Osteoblast (primary cell): ENCODE measurements at regions not wholly inside any gene's neighbourhood (a gene's known extent, or its start where the extent isn't known, plus 50 kb on each side); places are given as distances from the start of the nearest gene placed in this dataset.

Experiments
- DNase-seq: peaks from one replicate; pipeline ENCODE4 v3.0.0; 2011; ENCODE audit warnings: low spot score, mixed read lengths; ENCODE audit not compliant: insufficient read length; ENCODE audit errors: missing footprints
- H2AFZ ChIP-seq: 2 replicates; pipeline ENCODE4 v1.6.0; 2011; ENCODE audit warnings: mild to moderate bottlenecking, low read length
- H3K27ac ChIP-seq: 2 replicates; pipeline ENCODE4 v1.5.1; 2011; ENCODE audit warnings: mild to moderate bottlenecking, low read depth, low read length, moderate library complexity
- H3K27me3 ChIP-seq: 2 replicates; pipeline ENCODE4 v1.6.0; 2012; ENCODE audit warnings: mild to moderate bottlenecking, control low read depth, inconsistent platforms, low read length, moderate library complexity; ENCODE audit not compliant: insufficient read depth
- H3K36me3 ChIP-seq: 2 replicates; pipeline ENCODE4 v1.5.1; 2011; ENCODE audit warnings: mild to moderate bottlenecking, low read length, control low read depth, moderate library complexity; ENCODE audit not compliant: insufficient read depth
- H3K4me1 ChIP-seq: 2 replicates; pipeline ENCODE4 v1.5.1; 2011; ENCODE audit warnings: mild to moderate bottlenecking, low read length, control low read depth, moderate library complexity; ENCODE audit not compliant: insufficient read depth
- H3K4me2 ChIP-seq: 2 replicates; pipeline ENCODE4 v1.6.0; 2011; ENCODE audit warnings: mild to moderate bottlenecking, low read length; ENCODE audit not compliant: insufficient read depth
- H3K4me3 ChIP-seq: fragments of 200-600 bp; sonication (generic); 3 replicates; pipeline ENCODE4 v1.5.1; 2012; ENCODE audit warnings: mild to moderate bottlenecking, low read length, inconsistent platforms; ENCODE audit not compliant: insufficient read depth
- H3K79me2 ChIP-seq: 2 replicates; pipeline ENCODE4 v1.6.0; 2012; ENCODE audit warnings: mild to moderate bottlenecking, low read length, control low read depth, inconsistent platforms; ENCODE audit not compliant: insufficient read depth
- H3K9me3 ChIP-seq: 2 replicates; pipeline ENCODE4 v1.5.1; 2011; ENCODE audit warnings: low read depth, low read length, control low read depth
- H4K20me1 ChIP-seq: 2 replicates; pipeline ENCODE4 v1.6.0; 2012; ENCODE audit warnings: mild to moderate bottlenecking, low read length, control low read depth; ENCODE audit not compliant: insufficient read depth
- TF ChIP-seq, protein P1 (sequence below): IDR thresholded peaks from 2 replicates; pipeline ENCODE4 v1.5.1; 2011; ENCODE audit warnings: mild to moderate bottlenecking, low read depth, low read length, moderate library complexity; ENCODE audit errors: extremely low read depth

DNA sequence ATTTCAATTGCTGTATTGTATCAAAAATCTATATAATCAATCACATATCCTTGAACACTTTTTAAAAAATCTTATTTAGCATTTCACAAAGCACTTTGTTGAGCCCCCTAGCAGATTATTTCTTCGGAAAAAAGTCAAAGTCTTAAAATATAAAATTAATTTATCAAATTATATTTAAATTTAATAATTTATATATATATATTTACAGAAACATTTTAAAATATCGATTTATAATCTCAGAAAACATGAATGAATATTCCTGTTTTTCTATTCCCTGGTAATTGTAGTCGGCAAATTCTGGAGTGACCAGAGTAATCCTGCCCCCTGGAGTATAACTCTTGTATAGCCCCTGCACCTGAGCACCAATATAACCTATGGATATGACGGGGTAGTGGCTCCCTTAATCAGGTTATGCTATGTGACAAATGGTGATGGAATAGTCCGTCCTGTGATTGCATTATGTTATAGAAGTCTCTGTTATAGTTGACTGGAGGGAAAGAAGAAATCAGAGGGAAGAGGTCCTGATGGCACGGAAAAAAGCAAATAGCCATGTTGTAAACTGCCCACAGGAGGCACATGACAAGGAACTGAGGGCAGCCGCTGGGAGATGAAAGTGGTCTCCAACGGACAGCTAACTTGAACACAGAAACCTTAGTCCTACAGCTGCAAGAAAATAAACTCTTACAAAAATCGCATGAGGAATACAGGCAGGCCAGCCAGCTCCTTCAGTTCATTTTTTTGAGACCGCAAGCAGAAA is 1092.3 kb downstream of the ARAP2 start:
- no peaks in the 10 kb centered on the region for H3K79me2 ChIP-seq
- H3K4me2 ChIP-seq, result no peak overlapping the region
- no peaks in the 10 kb centered on the region for H3K36me3 ChIP-seq
- no peaks in the 10 kb centered on the region for H3K9me3 ChIP-seq
- no peaks in the 10 kb centered on the region for H4K20me1 ChIP-seq
- H3K27me3 ChIP-seq, result no peaks in the 10 kb centered on the region
- no peak overlapping the region for H3K27ac ChIP-seq
- no peak overlapping the region for H3K4me3 ChIP-seq
- no peaks in the 10 kb centered on the region for H3K4me1 ChIP-seq
- TF ChIP-seq, protein P1, sequence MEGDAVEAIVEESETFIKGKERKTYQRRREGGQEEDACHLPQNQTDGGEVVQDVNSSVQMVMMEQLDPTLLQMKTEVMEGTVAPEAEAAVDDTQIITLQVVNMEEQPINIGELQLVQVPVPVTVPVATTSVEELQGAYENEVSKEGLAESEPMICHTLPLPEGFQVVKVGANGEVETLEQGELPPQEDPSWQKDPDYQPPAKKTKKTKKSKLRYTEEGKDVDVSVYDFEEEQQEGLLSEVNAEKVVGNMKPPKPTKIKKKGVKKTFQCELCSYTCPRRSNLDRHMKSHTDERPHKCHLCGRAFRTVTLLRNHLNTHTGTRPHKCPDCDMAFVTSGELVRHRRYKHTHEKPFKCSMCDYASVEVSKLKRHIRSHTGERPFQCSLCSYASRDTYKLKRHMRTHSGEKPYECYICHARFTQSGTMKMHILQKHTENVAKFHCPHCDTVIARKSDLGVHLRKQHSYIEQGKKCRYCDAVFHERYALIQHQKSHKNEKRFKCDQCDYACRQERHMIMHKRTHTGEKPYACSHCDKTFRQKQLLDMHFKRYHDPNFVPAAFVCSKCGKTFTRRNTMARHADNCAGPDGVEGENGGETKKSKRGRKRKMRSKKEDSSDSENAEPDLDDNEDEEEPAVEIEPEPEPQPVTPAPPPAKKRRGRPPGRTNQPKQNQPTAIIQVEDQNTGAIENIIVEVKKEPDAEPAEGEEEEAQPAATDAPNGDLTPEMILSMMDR, result no peak
- no peak for DNase-seq
- no peak overlapping the region for H2AFZ ChIP-seq

DNA sequence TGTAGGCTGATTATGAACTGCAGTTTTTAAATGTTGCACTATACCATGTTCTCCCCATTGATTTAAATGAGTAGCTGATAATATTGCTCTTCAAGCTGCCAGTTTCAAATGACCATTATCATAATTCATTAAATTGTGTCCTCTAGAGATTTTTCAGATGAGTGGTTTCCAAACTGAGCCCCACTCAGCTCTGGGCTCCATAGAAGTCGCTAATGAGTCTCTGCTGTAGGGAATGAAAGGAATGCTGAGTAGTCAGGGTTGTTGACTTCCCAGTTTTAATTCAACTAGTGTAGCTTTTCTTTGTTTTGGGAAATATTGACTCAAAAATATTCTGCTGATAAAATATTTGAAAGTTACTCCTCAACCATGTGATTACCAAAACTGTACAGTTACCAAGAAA is 1081.1 kb downstream of the ARAP2 start:
- TF ChIP-seq, protein P1, result no peak
- H3K79me2 ChIP-seq, result no peaks in the 10 kb centered on the region

DNA sequence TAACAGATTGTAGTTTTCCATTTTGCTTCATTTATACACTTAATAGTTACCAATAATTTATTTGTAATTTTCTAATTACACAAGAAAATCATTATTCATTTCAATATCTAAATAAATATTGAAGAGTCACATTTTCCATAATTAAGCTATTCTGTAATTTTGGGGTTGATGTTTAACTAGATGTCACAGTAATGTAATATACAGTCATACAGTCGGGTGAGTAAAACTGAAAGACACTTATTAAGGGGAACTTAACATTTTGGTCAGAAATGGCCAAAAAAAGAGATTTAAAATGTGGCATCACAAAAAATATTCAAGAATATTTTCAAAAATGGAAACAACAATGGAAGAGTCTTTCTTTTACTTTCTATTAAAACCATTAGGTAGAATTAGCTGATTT is 1080.3 kb downstream of the ARAP2 start:
- Histone ChIP-seq H3K4me3 (no peak overlapping the region), H3K79me2 (no peaks in the 10 kb centered on the region), H3K27me3 (no peaks in the 10 kb centered on the region), H3K4me1 (no peaks in the 10 kb centered on the region), H4K20me1 (no peaks in the 10 kb centered on the region), H3K27ac (no peak overlapping the region), H3K9me3 (no peaks in the 10 kb centered on the region), H3K4me2 (no peak overlapping the region), H2AFZ (no peak overlapping the region), H3K36me3 (no peaks in the 10 kb centered on the region)
- no peak for DNase-seq
- TF ChIP-seq, protein P1, result no peak

More for the DNA sequence above, 1081.1 kb downstream of the ARAP2 start:
- Histone ChIP-seq H3K27ac (no peak overlapping the region), H3K27me3 (no peaks in the 10 kb centered on the region), H3K4me3 (no peak overlapping the region), H4K20me1 (no peaks in the 10 kb centered on the region), H3K36me3 (no peaks in the 10 kb centered on the region), H3K4me1 (no peaks in the 10 kb centered on the region), H3K9me3 (no peaks in the 10 kb centered on the region), H3K4me2 (no peak overlapping the region), H2AFZ (no peak overlapping the region)
- DNase-seq, result no peak

DNA sequence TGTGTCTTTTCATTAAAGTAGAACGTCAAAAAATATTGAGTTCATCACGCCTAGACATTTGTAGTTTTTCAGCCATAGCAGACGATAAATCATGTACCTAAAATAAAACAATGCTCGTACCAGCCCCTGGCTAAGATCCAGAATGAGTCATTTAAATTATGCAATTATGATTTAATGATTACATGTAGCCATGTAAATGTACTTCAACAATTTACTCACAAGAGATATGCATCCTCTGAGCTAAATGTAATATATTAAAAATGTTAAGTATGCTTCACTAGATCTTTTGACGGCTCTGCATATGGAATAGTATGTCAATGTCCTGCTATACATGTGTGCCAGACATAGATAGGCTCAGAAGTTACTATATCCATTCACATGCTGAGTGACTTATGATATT is 1077.8 kb downstream of the ARAP2 start:
- Histone ChIP-seq H3K27ac (no peak overlapping the region), H4K20me1 (no peaks in the 10 kb centered on the region), H3K4me3 (no peak overlapping the region), H3K79me2 (no peaks in the 10 kb centered on the region), H3K27me3 (no peaks in the 10 kb centered on the region), H3K4me1 (no peaks in the 10 kb centered on the region), H3K9me3 (no peaks in the 10 kb centered on the region), H3K4me2 (no peak overlapping the region), H3K36me3 (no peaks in the 10 kb centered on the region), H2AFZ (no peak overlapping the region)
- no peak for DNase-seq
- TF ChIP-seq, protein P1, result no peak
